Right atrium auricular region (tissue), 2 donors: ENCODE measurements at regions not wholly inside any gene's neighbourhood (a gene's known extent, or its start where the extent isn't known, plus 50 kb on each side); places are given as distances from the start of the nearest gene placed in this dataset.

Experiments used
- DNase-seq: peaks from one replicate; pipeline ENCODE4 v3.0.0-alpha.2; 2019; ENCODE audit warnings: low spot score
- H3K27ac ChIP-seq, 2 donors: fragments of 200-600 bp; sonication (generic); 1 replicate in 1 of 2; 2 replicates in 1 of 2; pipeline ENCODE4 v1.5.1; 2016 to 2019
- H3K27me3 ChIP-seq, 2 donors: fragments of 200-600 bp; sonication (generic); one replicate each; pipeline versions ENCODE4 v1.5.1 to v1.6.0; 2017 to 2019
- H3K36me3 ChIP-seq: fragments of 200-600 bp; sonication (generic); one replicate; pipeline ENCODE4 v1.5.1; 2016
- H3K4me1 ChIP-seq, 2 donors: fragments of 200-600 bp; sonication (generic); one replicate each; pipeline versions ENCODE4 v1.5.1 to v1.6.0; 2017 to 2019
- H3K4me3 ChIP-seq, 2 donors: fragments of 200-600 bp; sonication (generic); 1 replicate in 1 of 2; 2 replicates in 1 of 2; pipeline ENCODE4 v1.5.1; 2017 to 2019; ENCODE audit warnings: mild to moderate bottlenecking in 1 of 2, moderate library complexity in 1 of 2
- H3K9me3 ChIP-seq, 2 donors: fragments of 200-600 bp; sonication (generic); one replicate each; pipeline ENCODE4 v1.5.1; 2019
- TF ChIP-seq, protein P1 (sequence below), 2 donors: fragments of 200-600 bp; sonication (generic); IDR thresholded peaks; one replicate each; pipeline ENCODE4 v1.5.1; 2019; ENCODE audit warnings: antibody characterized with exemption in 2 of 2

- no peaks in the 10 kb centered on the region for H3K27me3 ChIP-seq
- no peak overlapping the region for H3K27ac ChIP-seq
- TF ChIP-seq, protein P1, sequence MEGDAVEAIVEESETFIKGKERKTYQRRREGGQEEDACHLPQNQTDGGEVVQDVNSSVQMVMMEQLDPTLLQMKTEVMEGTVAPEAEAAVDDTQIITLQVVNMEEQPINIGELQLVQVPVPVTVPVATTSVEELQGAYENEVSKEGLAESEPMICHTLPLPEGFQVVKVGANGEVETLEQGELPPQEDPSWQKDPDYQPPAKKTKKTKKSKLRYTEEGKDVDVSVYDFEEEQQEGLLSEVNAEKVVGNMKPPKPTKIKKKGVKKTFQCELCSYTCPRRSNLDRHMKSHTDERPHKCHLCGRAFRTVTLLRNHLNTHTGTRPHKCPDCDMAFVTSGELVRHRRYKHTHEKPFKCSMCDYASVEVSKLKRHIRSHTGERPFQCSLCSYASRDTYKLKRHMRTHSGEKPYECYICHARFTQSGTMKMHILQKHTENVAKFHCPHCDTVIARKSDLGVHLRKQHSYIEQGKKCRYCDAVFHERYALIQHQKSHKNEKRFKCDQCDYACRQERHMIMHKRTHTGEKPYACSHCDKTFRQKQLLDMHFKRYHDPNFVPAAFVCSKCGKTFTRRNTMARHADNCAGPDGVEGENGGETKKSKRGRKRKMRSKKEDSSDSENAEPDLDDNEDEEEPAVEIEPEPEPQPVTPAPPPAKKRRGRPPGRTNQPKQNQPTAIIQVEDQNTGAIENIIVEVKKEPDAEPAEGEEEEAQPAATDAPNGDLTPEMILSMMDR (IDR thresholded peaks at IDR 0.05) = no peak
- H3K4me1 ChIP-seq = no peaks in the 10 kb centered on the region
- no peaks in the 10 kb centered on the region for H3K9me3 ChIP-seq
- DNase-seq = no peak
- H3K36me3 ChIP-seq = no peaks in the 10 kb centered on the region
- H3K4me3 ChIP-seq = no peak overlapping the region
Observed at GRCh38 chr5:159698322-159698721, 218.0 kb upstream of the ADRA1B start.

DNA sequence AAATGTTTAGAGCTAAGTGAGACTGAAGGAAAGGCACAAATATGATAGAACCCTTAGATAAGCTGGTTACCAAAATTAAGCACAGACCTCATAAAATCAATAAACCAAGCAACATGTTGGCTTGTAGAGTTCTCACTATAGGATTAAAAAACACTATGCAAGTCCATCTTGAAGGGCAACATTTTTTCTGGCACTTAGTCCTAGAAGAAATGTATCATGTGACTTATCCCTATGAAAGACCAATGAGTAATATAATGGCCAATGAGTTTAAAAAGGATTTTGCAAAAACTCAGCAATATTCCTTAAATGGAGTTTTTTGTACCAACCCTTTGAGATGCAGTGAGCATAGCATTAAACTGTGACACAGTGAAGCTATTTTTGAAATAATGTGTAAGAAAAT, 216.3 kb upstream of the ADRA1B start:
- Histone ChIP-seq H3K4me1 (no peaks in the 10 kb centered on the region), H3K36me3 (no peaks in the 10 kb centered on the region), H3K4me3 (no peak overlapping the region), H3K27me3 (no peaks in the 10 kb centered on the region), H3K9me3 (no peaks in the 10 kb centered on the region), H3K27ac (no peak overlapping the region)
- TF ChIP-seq, protein P1 (IDR thresholded peaks at IDR 0.05) = no peak
- DNase-seq = no peak

- Histone ChIP-seq H3K27ac (no peak overlapping the region), H3K4me1 (no peaks in the 10 kb centered on the region), H3K36me3 (no peaks in the 10 kb centered on the region), H3K27me3 (no peaks in the 10 kb centered on the region), H3K4me3 (no peak overlapping the region), H3K9me3 (no peaks in the 10 kb centered on the region)
- DNase-seq = no peak
- TF ChIP-seq, protein P1 (IDR thresholded peaks at IDR 0.05) = no peak
Observed at GRCh38 chr5:159702301-159702700, 214.0 kb upstream of the ADRA1B start.

GRCh38 chr5:159702826-159703225, 213.5 kb upstream of the ADRA1B start:
- TF ChIP-seq, protein P1 (IDR thresholded peaks at IDR 0.05) = no peak
- DNase-seq = no peak
- H3K36me3 ChIP-seq = no peaks in the 10 kb centered on the region
- no peak overlapping the region for H3K27ac ChIP-seq
- peaks cover 0 to 5% of the 10 kb centered on the region in 2 donors for H3K9me3 ChIP-seq
- no peaks in the 10 kb centered on the region for H3K4me1 ChIP-seq
- no peaks in the 10 kb centered on the region for H3K27me3 ChIP-seq
- no peak overlapping the region for H3K4me3 ChIP-seq

DNA sequence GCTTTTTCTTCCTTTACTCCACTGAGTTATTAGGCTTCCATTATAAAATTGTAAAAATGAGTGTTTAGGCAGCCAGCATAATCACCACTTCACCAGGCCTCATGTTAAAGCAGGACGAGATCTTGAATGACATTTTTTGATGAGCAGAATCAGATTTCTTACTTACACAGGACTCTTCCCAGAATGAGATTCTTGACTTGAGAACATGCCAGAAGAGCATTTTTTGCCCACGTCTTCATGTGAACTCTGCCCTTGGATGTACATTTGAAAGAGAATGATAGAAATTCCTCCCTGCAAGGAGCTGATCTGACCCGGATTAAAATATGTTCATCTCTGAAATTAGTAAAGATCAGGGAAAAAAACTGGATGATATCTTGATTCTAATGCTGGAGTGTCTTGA, 212.1 kb upstream of the ADRA1B start:
- Histone ChIP-seq H3K9me3 (peaks cover 0 to 17% of the 10 kb centered on the region in 2 donors), H3K27me3 (no peaks in the 10 kb centered on the region), H3K36me3 (no peaks in the 10 kb centered on the region), H3K4me3 (no peak overlapping the region), H3K4me1 (no peaks in the 10 kb centered on the region), H3K27ac (no peak overlapping the region)
- no peak for DNase-seq
- TF ChIP-seq, protein P1 (IDR thresholded peaks at IDR 0.05) = no peak

- TF ChIP-seq, protein P1 (IDR thresholded peaks at IDR 0.05) = no peak
- Histone ChIP-seq H3K27me3 (no peaks in the 10 kb centered on the region), H3K9me3 (peaks cover 0 to 17% of the 10 kb centered on the region in 2 donors), H3K36me3 (no peaks in the 10 kb centered on the region), H3K4me3 (no peak overlapping the region), H3K4me1 (no peaks in the 10 kb centered on the region), H3K27ac (no peak overlapping the region)
- no peak for DNase-seq
Observed at GRCh38 chr5:159705948-159706347, 210.3 kb upstream of the ADRA1B start.
